22Rv1 (cell line): ENCODE measurements at regions not wholly inside any gene's neighbourhood (a gene's known extent, or its start where the extent isn't known, plus 50 kb on each side); places are given as distances from the start of the nearest gene placed in this dataset.

Source experiments
- ZFX ChIP-seq: fragments of 450-650 bp; IDR thresholded peaks from 2 replicates; pipeline ENCODE4 v1.6.1; 2017; ENCODE audit warnings: antibody characterized with exemption, borderline replicate concordance
- TF ChIP-seq, protein P1 (sequence below): fragments of 450-650 bp; IDR thresholded peaks from 2 replicates; pipeline ENCODE4 v1.5.1; 2017; ENCODE audit warnings: mild to moderate bottlenecking

DNA sequence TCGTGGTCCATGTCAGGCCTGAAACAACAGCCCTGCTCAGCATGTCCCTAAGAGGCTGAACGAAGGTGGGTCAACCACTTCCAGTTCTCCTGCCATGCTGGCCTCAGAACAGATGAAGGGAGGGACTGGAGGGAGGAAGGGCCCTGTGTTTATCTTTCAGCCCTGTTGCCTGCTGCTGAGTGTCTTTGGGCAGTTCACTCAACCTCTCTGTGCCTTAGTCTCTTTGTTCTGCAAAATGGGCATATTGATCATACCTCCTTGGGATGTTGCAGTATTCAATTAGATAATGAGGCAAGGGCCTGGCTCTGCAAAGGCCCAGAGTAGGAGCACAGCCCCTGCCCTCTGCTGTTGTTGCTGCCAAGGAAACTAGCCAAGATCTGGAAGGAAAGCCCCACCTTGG is 207.5 kb downstream of the MN1 start:
- TF ChIP-seq, protein P1, sequence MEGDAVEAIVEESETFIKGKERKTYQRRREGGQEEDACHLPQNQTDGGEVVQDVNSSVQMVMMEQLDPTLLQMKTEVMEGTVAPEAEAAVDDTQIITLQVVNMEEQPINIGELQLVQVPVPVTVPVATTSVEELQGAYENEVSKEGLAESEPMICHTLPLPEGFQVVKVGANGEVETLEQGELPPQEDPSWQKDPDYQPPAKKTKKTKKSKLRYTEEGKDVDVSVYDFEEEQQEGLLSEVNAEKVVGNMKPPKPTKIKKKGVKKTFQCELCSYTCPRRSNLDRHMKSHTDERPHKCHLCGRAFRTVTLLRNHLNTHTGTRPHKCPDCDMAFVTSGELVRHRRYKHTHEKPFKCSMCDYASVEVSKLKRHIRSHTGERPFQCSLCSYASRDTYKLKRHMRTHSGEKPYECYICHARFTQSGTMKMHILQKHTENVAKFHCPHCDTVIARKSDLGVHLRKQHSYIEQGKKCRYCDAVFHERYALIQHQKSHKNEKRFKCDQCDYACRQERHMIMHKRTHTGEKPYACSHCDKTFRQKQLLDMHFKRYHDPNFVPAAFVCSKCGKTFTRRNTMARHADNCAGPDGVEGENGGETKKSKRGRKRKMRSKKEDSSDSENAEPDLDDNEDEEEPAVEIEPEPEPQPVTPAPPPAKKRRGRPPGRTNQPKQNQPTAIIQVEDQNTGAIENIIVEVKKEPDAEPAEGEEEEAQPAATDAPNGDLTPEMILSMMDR = no peak
- TF ChIP-seq ZFX = no peak
